PC-3 (cell line): ENCODE measurements at regions not wholly inside any gene's neighbourhood (a gene's known extent, or its start where the extent isn't known, plus 50 kb on each side); places are given as distances from the start of the nearest gene placed in this dataset.

Experiments
- ATAC-seq: fragments of 200-7000 bp; cut with Tn5 transposase; 2 replicates; pipeline ENCODE4 v1.9.1; 2020; ENCODE audit warnings: mild to moderate bottlenecking, moderate library complexity
- BruUV-seq: library from RNA; stranded (reverse); fragments of 400-500 nt; replicated peaks from 2 replicates; lab custom pipeline; 2021; lab: Mats Ljungman, UMichigan
- CTCF ChIA-PET: fragments of 300-600 bp; sonication (Branson Sonifier 250); formaldehyde crosslinking; loops from one replicate; lab custom pipeline; 2022; ENCODE audit warnings: antibody characterized with exemption; lab: Charles Lee
- POLR2A ChIA-PET: fragments of 300-600 bp; sonication (Branson Sonifier 250); formaldehyde crosslinking; loops from one replicate; lab custom pipeline; 2022; ENCODE audit warnings: antibody characterized with exemption; ENCODE audit not compliant: unreplicated experiment; lab: Charles Lee
- DNase-seq: peaks from one replicate; pipeline ENCODE4 v3.0.0-alpha.2; 2015
- H2AFZ ChIP-seq: fragments of 300-600 bp; sonication (generic); 2 replicates; pipeline ENCODE4 v1.6.0; 2016; ENCODE audit warnings: antibody characterized with exemption, low read length
- H3F3A ChIP-seq: fragments of 300-600 bp; sonication (generic); one replicate; pipeline ENCODE4 v1.6.0; 2017; ENCODE audit warnings: antibody characterized with exemption, low read length, control low read depth, mild to moderate bottlenecking; ENCODE audit not compliant: unreplicated experiment
- H3K27ac ChIP-seq: fragments of 300-600 bp; sonication (generic); 2 replicates; pipeline ENCODE4 v1.5.1; 2016; ENCODE audit warnings: mild to moderate bottlenecking, low read length
- H3K27me3 ChIP-seq: fragments of 300-600 bp; sonication (generic); 2 replicates; pipeline ENCODE4 v1.6.1; 2016; ENCODE audit warnings: low read length, mixed read lengths
- H3K36me3 ChIP-seq: fragments of 300-600 bp; sonication (generic); 2 replicates; pipeline ENCODE4 v1.6.1; 2016; ENCODE audit warnings: low read depth, mixed run types, low read length, mixed read lengths
- H3K4me1 ChIP-seq: fragments of 300-600 bp; sonication (generic); 2 replicates; pipeline ENCODE4 v1.5.1; 2016; ENCODE audit warnings: low read length; ENCODE audit not compliant: insufficient read depth
- H3K4me2 ChIP-seq: fragments of 300-600 bp; sonication (generic); 2 replicates; pipeline ENCODE4 v1.6.0; 2016; ENCODE audit warnings: low read length
- H3K4me3 ChIP-seq: fragments of 300-600 bp; sonication (generic); 2 replicates; pipeline ENCODE4 v1.5.1; 2016; ENCODE audit warnings: mild to moderate bottlenecking, low read length, mixed read lengths
- H3K79me2 ChIP-seq: fragments of 300-600 bp; sonication (generic); 2 replicates; pipeline ENCODE4 v1.6.1; 2017; ENCODE audit warnings: low read length, mixed read lengths
- H3K9ac ChIP-seq: fragments of 300-600 bp; sonication (generic); 2 replicates; pipeline ENCODE4 v1.6.0; 2016; ENCODE audit warnings: mild to moderate bottlenecking, low read length
- H3K9me2 ChIP-seq: fragments of 300-600 bp; sonication (generic); replicated peaks from 2 replicates; pipeline ENCODE4 v1.6.1; 2016; ENCODE audit warnings: mixed run types, low read length, mixed read lengths
- H3K9me3 ChIP-seq: fragments of 300-600 bp; sonication (generic); 2 replicates; pipeline ENCODE4 v1.6.1; 2016; ENCODE audit warnings: low read length, mixed read lengths
- H4K20me1 ChIP-seq: fragments of 300-600 bp; sonication (generic); 2 replicates; pipeline ENCODE4 v1.6.1; 2016; ENCODE audit warnings: low read length, mixed read lengths
- CTCF ChIP-seq: fragments of 300-600 bp; sonication (generic); conservative IDR thresholded peaks from 2 replicates; pipeline ENCODE4 v1.5.1; 2017; ENCODE audit warnings: antibody characterized with exemption, low read depth, mild to moderate bottlenecking, low read length
- EZH2 ChIP-seq: fragments of 300-600 bp; sonication (generic); IDR thresholded peaks from one replicate; pipeline ENCODE4 v1.6.1; 2017; ENCODE audit warnings: antibody characterized with exemption, mild to moderate bottlenecking, low read length; ENCODE audit not compliant: unreplicated experiment
- EZH2phosphoT487 ChIP-seq: fragments of 300-600 bp; sonication (generic); IDR thresholded peaks from 2 replicates; pipeline ENCODE4 v1.6.1; 2018; ENCODE audit warnings: mild to moderate bottlenecking, antibody characterized with exemption, low read length, borderline replicate concordance
- intact Hi-C: fragments of 100-400 bp; cut with micrococcal nuclease; formaldehyde crosslinking; loops from 2 replicates; pipeline ENCODE4 v1.9.0; 2023

- peaks cover 4% of the 10 kb centered on the region; the same call in 1 of the 2 replicates for H3K9me3 ChIP-seq
- no peak overlapping the region for H3K9ac ChIP-seq
- POLR2A ChIA-PET, result no interaction called here
- H3K4me2 ChIP-seq, result no peak overlapping the region
- no peaks in the 10 kb centered on the region for H3K79me2 ChIP-seq
- intact Hi-C loops, result no loop called here
- no peaks in the 10 kb centered on the region for H3F3A ChIP-seq
- H3K27ac ChIP-seq, result no peak overlapping the region
- H3K27me3 ChIP-seq, result peaks cover 50% of the 10 kb centered on the region
- H4K20me1 ChIP-seq, result no peaks in the 10 kb centered on the region
- no peak overlapping the region for H2AFZ ChIP-seq
- H3K9me2 ChIP-seq, result no peaks in the 10 kb centered on the region
- ATAC-seq (no peak), DNase-seq (no peak)
- no peaks in the 10 kb centered on the region for H3K36me3 ChIP-seq
- CTCF ChIA-PET, result no interaction called here
- no TSS peak for BruUV-seq
- TF ChIP-seq CTCF (no peak), EZH2phosphoT487 (no peak)
- no peak overlapping the region for H3K4me3 ChIP-seq
- no peaks in the 10 kb centered on the region for H3K4me1 ChIP-seq
Measured at GRCh38 chr12:131420867-131421447, 289.9 kb upstream of the SFSWAP start.

GRCh38 chr12:131421509-131422186, 289.2 kb upstream of the SFSWAP start:
- Histone ChIP-seq H3K79me2 (no peaks in the 10 kb centered on the region), H4K20me1 (no peaks in the 10 kb centered on the region), H3K4me1 (no peaks in the 10 kb centered on the region), H3K4me3 (no peak overlapping the region), H3K9me2 (no peaks in the 10 kb centered on the region), H3K36me3 (no peaks in the 10 kb centered on the region), H3F3A (no peaks in the 10 kb centered on the region), H3K27me3 (peaks cover 50% of the 10 kb centered on the region), H3K4me2 (no peak overlapping the region), H2AFZ (no peak overlapping the region), H3K27ac (no peak overlapping the region), H3K9ac (no peak overlapping the region), H3K9me3 (peaks cover 4% of the 10 kb centered on the region; the same call in 1 of the 2 replicates)
- no peak for DNase-seq
- ChIA-PET CTCF (no interaction called here), POLR2A (no interaction called here)
- TF ChIP-seq EZH2, result no peak
- TF ChIP-seq CTCF, result no peak
- TF ChIP-seq EZH2phosphoT487, result no peak
- BruUV-seq, result no TSS peak
- no peak for ATAC-seq
- intact Hi-C loops, result no loop called here

- Histone ChIP-seq H3K9ac (no peak overlapping the region), H3K36me3 (no peaks in the 10 kb centered on the region), H3K4me1 (no peaks in the 10 kb centered on the region), H3K9me2 (no peaks in the 10 kb centered on the region), H3K27ac (no peak overlapping the region), H3K79me2 (no peaks in the 10 kb centered on the region), H3K9me3 (peaks cover 4% of the 10 kb centered on the region; the same call in 1 of the 2 replicates), H2AFZ (no peak overlapping the region), H3K4me3 (no peak overlapping the region), H3K27me3 (peaks cover 53% of the 10 kb centered on the region), H3K4me2 (no peak overlapping the region), H4K20me1 (no peaks in the 10 kb centered on the region), H3F3A (no peaks in the 10 kb centered on the region)
- intact Hi-C loops, result no loop called here
- DNase-seq (no peak), ATAC-seq (no peak)
- no peak for TF ChIP-seq EZH2phosphoT487
- ChIA-PET POLR2A (no interaction called here), CTCF (no interaction called here)
- BruUV-seq, result no TSS peak
Measured at GRCh38 chr12:131422187-131422520, 288.7 kb upstream of the SFSWAP start.
